HG03354 (cell line): ENCODE measurements at regions not wholly inside any gene's neighbourhood (a gene's known extent, or its start where the extent isn't known, plus 50 kb on each side); places are given as distances from the start of the nearest gene placed in this dataset.

Experiments
- ATAC-seq: cut with Tn5 transposase; IDR thresholded peaks from one replicate; pipeline ENCODE4 v1.9.1; 2021; ENCODE audit warnings: mild to moderate bottlenecking; ENCODE audit not compliant: unreplicated experiment, poor library complexity, severe bottlenecking

GRCh38 chr2:187915810-187916209 is 361.6 kb upstream of the TFPI start:
- no peak for ATAC-seq

DNA sequence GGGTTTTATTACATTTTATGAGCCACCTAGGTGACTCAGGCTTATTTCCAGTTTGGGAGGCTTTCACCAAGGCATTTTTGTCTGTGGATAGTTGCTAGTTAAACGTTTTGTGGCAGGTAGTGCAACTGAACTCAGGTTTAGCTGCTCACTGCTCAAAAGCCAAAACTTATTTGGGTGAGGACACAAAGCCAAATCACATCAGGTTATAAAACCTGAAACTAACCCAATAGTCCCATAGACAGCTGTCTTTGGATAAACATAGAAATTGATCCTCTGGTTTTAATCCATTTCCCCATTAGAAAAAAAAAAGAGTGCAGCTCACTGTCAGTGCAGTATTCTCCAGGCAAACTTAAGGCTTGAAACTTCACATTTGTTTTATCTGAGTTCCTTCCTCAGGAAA is 362.6 kb upstream of the TFPI start:
- ATAC-seq: no peak

GRCh38 chr2:187917535-187917934 is 363.3 kb upstream of the TFPI start:
- no peak for ATAC-seq

DNA sequence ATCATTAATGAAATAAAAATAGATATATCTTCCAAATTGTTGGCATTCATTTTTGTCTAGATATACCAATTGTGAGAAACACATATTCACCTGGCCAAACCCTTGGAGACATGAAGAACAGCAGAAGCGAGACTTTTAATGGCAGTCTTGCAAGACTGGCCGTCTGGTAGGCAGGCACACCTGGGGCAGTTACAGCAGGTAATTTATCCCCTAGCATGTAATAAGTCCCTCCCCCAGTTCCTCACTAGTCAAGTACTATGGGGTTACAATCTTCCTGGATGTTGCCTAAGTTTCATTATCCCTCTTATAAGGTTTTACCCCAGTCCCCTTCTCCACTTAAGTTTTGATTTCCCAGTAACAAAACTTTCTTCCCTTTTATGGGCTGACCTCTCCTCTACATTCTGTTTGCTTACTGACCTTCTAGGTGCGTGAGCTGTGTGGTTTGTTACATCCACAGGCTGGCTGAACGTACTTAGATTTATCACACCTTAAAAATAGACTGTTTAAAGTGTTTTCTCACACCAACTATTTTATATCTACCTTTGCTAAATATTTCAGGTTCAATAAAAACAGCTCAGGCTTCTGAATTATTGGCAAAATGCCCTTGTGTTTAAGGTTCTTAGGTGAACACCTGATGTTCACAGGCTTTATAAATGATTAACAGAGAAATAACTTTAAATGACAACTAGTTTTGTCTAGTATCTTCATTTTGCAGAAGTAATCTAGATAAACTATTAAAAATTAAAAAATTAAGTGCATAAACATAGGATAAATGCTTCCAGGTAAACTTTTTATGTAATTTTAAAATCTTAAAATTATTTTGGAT is 365.0 kb upstream of the TFPI start:
- no peak for ATAC-seq

- no peak for ATAC-seq
Observed at GRCh38 chr2:187920511-187920910, 366.3 kb upstream of the TFPI start.

DNA sequence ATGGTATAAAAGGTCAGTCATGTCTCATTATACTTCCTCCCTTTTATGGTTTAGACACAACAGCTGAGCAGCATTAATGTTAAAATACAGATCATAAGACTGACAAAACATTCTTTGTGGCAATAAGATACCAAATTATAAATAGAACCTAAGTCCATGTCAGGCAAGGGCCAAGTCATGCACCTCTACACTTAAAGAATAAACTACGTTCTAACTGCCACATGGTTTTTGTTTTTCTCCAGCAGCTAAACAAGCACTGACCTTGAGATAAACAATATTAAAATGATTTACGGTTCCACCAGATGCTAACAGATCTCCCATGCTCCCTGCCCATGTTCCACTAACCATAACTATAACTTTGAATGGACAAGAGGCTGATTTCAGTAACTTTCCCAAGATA is 368.6 kb upstream of the TFPI start:
- ATAC-seq: no peak

- ATAC-seq: no peak
Observed at GRCh38 chr2:187924293-187924692, 367.4 kb upstream of the GULP1 start.

DNA sequence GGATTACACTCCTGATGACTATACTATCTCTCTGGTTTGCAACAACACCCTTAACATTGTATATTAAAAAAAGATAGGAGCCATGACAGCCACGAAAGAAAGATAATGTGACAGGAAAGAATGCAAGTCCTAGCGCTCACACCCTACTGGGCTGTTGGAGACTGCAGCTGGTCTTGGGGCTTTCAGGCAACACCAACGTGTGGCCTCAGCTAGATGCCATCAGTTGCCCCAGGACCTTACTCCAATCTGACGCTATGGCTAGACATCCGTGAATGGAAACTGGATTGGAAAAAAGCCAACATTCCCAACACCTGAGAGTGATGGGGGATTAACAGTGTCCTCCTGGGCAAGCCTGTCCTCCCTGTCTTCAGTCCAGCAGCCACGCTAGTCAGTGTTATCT is 357.4 kb upstream of the GULP1 start:
- no peak for ATAC-seq

GRCh38 chr2:187934692-187935091 is 357.0 kb upstream of the GULP1 start:
- no peak for ATAC-seq

GRCh38 chr2:187935126-187935525 is 356.5 kb upstream of the GULP1 start:
- no peak for ATAC-seq

- no peak for ATAC-seq
Observed at GRCh38 chr2:187936228-187936627, 355.4 kb upstream of the GULP1 start.

DNA sequence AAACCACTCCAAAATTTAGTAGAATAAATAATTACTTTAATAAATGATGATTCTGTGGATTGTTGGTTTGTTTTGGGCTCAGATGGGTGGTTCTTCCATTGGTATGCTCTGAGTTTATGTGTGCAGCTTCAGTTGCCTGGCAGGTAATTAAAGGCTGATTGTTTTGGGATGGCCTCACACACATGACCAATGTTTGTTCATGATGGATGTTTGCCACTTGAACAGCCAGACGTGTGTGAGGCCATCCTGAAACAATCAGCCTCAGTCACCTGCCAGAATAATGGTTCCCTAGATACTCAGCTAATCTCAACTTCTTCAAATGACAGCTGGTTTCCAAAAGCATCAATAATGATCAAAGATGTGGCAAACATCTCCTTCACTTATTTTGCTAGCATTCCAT is 352.5 kb upstream of the GULP1 start:
- no peak for ATAC-seq

- no peak for ATAC-seq
Observed at GRCh38 chr2:187942876-187943275, 348.8 kb upstream of the GULP1 start.

DNA sequence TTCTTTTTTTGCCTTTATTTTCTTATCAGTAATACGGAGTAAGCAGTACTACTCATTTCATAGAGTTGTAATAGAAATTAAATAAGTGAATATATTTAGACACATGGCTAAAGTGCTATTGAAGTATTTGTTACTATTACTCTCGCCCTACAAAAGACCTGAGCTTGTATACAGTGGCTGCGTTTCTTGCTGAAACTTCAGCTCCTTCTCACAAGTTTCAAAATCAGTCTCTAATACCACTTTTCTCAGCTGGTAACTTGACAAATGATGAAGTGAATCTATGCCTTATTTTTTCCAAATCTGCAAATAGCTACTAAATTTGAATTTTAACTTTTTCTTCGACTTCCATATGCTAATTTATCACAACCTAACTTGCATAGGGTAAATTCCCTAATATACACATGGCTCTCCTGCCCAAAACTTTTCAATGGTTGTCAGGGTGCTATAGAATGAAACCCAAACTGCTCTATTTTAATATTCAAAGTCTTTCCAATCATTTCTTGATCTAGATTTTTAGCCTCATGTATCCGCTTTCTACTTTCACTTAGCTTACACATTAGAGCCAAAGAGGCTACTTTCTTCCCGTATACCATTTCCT is 347.8 kb upstream of the GULP1 start:
- ATAC-seq: no peak

GRCh38 chr2:187949859-187950258 is 341.8 kb upstream of the GULP1 start:
- ATAC-seq: no peak

- no peak for ATAC-seq
Observed at GRCh38 chr2:187951470-187952218, 340.0 kb upstream of the GULP1 start.

- ATAC-seq: no peak
Observed at GRCh38 chr2:187956906-187957534, 334.7 kb upstream of the GULP1 start.

GRCh38 chr2:187959821-187960220 is 331.9 kb upstream of the GULP1 start:
- ATAC-seq: no peak

DNA sequence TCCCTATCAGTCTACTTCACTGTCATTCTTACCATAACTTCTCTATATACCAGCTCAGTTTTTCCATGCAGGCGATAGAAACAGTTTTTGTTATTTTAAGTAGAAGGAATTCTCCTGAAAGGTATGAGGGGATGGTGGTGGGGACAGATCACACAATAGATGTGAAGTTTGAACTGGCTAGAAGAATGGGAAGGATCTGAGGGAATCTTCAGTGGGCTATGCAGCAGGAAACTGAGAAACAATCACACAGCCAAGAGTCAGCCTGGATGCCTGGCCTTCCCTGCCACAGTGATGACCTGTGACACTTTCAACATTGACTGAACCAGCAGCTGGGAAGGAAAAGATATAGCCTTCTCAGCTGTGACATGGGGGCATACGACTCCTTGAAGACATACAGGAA is 329.1 kb upstream of the GULP1 start:
- ATAC-seq: no peak

DNA sequence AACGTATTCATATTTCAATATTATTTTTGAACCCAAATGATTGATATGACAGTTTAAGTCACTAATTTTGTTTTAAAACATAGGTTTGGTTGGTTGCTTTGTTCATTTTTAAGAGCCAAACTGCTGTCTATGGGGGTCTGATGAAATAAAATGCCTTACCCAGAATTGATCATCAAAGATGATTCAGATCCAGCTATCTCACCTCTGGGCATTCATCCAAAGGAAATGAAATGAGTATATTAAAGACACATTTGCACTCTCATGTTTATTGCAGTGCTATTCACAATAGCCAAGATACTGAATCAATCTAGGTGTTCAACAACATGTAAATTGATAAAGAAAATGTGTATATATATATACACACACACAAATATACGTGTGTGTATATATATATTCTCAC is 326.9 kb upstream of the GULP1 start:
- no peak for ATAC-seq
